Stimulated activated CD8-positive, alpha-beta memory T cell treated with anti-CD3 and anti-CD28 coated beads, Interleukin-7, amount 100 ng/mL, for 48 hours (primary cell): ENCODE measurements at regions not wholly inside any gene's neighbourhood (a gene's known extent, or its start where the extent isn't known, plus 50 kb on each side); places are given as distances from the start of the nearest gene placed in this dataset.

Experiments used
- DNase-seq, 2 donors: peaks; one replicate each; pipeline ENCODE4 v3.0.0-alpha.2; 2020; ENCODE audit warnings: low read depth in 1 of 2; ENCODE audit errors: extremely low read depth in 1 of 2

DNA sequence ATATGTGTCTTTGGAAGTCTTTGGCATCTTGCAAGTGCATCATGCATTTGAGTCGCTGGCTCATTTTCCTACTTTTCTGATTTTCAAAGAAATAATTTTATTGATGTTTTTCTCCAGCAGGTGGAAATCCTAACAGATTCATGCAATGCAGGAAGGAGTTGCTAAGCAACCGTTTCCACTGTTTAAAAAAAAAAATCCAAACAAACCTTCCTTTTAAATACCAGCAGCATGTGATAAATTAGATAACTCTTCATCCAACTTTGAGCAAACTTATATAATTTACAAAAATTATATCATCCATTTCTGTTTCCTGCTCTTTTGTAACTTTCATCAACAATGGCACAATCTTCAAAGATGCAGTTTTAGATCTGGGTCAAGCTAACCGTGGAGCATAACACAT lies 364.1 kb downstream of the MFSD1 start:
- no peak for DNase-seq

DNA sequence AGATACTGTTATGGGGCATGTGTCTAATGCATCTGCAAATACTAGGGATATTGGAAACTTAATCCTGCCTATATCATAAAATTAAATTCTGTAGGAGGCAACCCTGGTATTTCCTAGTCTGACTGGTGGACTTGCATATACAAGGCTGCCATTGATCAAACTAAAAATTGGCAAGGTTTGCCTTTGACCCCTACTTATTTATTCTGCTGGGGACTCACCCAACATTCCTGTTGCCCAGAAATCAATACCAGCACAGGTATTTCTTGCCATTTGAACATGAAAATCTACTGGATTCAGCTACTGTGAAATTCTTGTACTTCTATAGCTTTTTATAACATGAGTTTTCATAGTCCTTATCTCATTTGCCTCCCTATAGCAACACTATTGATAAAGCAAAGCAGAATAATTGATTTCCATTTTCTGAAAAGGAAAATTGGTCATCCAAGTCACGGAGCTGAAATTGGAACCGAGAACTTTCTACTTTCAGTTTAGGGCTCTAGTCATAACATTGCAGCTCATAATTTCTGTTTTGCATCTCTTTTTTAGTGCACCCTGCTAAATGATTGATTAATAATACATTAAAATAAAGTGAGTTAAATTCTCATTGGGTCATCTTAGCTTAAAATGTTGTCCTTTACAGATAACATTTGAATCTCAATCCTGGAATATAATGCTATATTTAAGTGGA lies 365.2 kb downstream of the MFSD1 start:
- no peak for DNase-seq

DNA sequence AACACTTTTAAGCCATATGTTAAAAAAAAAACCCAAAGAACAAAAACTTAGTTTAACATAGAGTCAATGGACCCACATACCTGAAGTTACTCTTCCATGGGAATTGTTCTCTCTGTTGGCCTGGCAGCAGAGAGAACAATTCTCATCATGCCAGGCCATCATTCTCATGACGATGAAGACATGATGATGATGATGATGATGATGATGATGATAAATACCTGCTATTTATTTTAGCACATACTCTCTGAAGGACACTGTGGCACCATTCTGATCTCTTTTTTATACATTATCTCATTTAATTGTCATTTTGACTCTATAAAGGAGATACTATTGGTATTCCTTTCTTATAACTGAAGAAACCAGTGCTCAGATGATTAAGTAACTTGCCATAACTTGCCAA lies 366.9 kb downstream of the MFSD1 start:
- no peak for DNase-seq

DNA sequence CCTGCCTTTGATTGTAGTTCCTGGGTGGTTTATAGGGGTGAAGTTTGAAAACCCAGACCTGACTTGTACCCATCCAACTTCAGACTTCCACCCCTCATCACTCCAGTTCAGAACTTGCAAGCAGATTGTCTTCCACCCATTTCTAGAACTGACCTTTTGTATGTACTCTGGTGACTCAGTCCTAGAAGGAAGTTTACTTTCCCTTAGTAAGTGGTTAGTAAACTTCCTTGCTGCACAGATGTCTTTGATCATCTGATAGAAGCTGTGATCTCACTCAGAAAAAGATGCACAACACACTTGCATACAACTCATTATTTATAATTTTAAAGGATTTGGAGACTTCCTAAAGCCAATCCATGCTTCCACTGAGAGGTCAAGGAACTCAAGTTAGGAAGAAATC lies 368.0 kb downstream of the MFSD1 start:
- no peak for DNase-seq

DNA sequence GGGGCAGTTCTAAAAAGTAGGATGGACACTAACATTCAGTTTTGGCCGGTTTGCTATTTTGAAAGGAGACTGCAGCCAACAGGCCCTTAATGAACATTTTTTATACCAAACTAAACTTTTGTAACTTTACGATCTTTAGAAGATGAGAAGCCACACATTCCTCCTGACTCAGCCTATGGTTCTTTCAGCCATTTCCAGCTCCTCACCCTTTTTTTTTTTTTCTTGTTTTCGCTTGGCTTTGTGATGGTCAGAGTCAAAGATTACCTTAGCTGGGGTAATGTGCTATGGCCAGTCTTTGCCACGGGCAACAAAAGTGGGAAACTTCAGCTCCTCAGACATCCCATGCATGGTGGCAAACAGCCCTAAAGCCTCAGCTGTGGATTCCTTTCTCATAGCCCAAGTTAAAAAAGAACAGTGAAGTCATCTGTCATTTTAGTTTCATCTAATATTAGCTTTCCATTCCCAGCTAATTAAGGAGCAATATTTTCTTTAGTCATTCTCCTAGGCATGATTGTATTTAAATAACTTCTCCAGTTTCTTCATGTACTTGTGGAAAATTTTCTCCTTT lies 368.7 kb downstream of the MFSD1 start:
- no peak for DNase-seq

DNA sequence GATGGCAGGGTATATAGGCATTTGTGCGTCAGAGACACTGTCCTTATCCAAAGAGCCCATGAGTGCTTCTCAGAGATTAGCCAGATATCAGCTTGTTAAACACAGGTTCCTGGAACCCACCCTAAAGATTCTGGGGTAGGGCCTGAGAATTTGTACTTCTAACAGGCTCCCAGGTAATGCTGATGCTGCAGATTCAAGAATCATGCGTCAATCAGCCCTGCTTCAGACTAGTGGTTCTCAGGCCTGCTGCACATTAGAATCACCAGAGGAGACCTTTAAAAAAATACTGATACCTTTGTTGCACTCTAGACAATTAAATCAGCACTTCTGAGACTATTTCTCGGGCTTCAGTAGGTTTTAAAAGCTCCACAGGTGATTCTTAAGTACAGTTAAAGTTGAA lies 369.5 kb downstream of the MFSD1 start:
- no peak for DNase-seq

DNA sequence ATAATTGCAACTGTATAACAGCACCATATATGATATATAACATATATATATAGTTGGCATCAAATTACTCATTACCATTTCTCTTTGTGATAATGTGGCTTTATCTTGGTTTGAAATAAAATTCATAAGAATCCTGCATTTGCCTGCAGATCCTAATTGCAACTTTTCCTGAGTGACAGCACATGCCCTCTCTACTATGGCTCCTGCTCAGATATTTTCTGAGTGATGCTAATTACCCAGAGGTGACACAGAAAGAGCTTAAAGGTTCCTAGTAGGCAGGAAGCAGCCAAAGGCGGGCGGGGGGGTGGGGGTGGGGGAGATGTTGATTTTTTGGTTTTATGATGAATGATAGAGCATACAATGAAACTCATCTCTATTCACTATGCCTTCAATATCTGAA lies 370.6 kb downstream of the MFSD1 start:
- no peak for DNase-seq

DNA sequence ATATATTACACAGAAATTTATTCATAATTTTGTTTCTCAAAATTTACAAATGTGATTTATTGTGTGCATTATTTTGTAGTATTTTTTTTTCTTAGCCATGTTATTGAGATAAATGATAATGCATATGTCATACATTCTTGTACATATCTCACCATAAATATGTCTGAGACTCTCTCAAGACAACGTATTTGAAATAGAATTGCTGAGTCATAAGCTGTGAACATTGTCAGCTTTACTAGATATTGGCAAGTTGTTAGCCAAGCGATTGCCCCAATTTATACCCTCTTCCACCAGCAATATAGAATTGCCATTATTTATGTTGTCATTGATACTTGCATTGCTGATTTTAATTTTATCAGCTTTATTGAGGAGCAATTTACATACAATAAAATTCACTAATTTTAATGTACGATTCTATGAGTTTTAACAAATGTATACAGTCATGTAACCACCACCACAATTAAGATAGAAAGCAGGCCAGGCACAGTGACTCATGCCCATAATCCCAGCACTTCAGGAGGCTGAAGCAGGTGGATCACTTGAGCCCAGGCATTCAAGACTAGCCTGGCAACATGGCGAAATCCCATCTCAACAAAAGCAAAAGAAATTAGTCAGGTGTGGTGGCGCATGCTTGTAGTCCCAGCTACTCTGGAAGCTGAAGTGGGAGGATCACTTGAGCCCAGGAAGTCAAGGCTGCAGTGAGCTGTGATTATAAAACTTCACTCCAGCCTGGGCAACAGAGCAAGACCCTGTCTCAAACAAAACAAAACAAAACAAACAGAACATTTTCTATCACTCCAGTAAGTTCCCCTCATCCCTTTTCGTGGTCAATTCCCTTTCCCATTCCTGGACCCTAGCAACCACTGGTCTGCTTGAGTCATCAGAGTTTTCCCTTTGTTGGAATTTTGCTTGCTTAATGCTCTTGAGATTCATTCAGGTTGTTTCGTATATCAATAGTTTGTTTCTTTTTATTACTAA lies 373.1 kb downstream of the MFSD1 start:
- no peak for DNase-seq

DNA sequence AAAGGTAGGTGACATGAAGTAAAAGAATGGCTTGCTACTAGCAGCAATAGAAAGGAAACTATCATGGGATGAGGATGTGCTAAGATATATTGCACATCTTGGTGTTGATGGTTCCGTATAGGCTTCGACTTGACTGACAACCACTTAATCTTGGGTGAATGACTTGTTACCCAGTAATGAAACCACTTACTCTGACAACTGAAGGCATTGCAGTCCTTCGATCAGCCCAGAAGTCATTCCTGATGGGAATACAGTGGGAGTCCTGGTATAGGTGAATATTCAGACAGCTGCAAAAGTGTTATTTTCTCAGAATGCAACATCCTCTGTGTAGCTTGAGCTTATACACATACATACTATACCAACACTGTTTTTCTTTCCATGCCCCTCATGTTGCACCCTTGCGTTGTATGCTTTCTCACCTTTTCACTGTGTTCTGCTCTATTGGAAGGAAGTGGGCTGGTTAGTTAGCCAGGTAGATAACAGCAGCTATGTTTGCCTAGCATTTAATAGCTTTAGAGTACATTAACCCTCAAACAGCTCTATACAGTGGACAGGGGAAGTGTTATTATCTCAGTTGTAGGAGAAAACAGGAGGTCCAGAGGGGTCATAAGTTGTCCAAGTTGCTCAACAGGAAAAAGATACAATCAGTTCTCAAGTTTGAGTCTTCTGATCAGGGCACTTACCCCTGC lies 376.5 kb downstream of the MFSD1 start:
- no peak for DNase-seq

DNA sequence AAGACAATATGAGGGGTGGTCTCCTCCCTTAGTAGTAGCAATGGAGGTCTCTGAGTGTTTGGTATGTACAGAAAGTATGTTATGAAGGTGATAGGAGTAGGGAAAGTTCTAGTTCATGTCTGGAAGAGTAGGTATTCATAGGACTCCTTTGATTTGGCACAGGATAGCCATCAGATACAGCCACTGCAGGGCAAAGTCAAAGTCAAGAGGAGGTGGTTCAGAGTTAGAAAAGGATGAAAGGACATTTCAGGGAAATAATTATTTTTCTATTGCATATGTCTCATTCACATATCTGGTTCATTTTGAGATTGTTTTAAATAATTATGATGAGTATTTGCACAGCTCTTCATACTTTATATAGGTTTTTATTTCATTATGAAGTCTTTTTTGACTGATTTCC lies 381.1 kb downstream of the MFSD1 start:
- no peak for DNase-seq

DNA sequence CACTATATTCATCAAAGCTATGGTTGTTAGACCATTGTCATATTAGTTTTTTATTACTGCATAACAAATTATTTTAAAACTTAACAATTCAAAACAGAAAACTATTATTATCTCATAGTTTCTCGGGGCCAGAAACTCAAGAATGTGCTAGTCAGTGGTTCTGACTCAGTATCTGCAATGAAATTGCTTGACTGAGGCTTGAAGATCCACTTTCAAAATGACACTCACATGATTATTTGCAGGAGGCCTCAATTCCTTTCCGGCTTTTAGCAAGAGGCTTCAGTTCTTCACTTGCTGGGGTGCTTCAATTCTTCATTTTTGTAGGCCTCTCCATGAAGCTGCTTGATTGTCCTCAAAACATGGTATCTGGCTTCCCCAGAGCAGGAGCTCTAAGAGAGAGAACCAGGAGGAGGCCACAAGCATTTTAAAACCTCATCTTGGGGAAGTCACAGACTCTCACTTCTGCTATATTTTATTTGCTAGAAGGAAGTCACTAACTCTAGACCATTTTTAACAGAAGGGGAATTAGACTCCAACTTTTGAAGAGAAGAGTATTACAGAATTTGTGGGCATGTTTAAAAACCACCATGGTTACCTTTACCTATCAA lies 383.7 kb downstream of the MFSD1 start:
- DNase-seq: no peak

DNA sequence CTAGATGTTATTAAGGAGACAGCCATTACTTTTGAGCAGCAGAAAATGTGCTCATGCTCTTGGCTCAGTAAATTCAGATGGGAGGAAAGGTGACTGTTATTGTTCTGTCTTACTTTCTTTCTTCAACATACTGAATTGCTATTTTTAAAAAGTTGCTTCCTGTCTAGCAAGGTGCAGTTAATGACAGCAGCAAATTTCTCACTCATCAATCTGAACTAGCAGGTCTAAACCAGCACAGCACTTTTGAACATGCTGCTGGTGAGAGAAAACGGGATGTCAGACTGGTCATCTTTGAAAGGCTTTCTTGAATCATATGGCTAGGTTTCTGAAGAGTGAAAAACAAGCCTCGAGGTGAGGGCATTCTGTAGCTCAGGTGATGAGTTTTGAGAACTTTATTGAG lies 384.7 kb downstream of the MFSD1 start:
- no peak for DNase-seq

DNA sequence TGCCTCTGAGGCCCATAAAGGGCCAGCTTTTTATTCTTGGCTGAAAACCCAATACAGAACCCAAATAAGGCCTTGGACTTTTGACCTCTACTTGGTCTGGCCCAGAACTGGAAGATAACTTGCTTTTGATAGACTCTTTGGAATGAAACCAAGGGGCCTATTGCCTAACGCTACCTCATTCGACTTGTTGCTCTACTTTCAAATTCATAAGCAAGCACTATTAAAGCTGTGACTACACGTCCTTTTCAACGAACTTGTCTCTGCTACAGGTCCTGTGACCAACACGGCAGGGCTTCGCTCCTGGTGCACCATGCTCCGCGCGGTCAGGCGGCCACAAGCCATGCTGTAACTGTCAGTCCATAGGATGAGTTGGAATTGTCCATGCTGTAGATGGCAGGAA lies 385.4 kb downstream of the MFSD1 start:
- no peak for DNase-seq

DNA sequence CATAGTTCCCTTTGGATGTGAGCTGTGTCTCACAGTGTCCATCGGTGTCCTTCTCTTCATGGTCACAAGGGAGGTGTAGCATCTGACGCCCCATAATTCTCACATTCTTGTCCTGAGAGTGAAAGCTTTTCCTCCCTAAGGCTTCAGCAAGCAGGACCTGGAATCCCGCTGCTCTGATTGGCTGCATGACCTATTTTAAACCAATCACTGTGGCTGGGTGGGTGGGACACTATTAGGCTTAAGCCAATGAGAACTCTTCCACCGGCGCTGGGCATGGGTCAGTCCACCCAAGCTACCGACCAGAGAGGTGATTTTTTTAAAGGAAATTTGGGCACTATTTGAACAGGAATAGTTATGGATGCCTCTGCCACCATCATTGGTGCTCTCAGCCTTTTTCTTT lies 385.9 kb downstream of the MFSD1 start:
- DNase-seq: no peak

DNA sequence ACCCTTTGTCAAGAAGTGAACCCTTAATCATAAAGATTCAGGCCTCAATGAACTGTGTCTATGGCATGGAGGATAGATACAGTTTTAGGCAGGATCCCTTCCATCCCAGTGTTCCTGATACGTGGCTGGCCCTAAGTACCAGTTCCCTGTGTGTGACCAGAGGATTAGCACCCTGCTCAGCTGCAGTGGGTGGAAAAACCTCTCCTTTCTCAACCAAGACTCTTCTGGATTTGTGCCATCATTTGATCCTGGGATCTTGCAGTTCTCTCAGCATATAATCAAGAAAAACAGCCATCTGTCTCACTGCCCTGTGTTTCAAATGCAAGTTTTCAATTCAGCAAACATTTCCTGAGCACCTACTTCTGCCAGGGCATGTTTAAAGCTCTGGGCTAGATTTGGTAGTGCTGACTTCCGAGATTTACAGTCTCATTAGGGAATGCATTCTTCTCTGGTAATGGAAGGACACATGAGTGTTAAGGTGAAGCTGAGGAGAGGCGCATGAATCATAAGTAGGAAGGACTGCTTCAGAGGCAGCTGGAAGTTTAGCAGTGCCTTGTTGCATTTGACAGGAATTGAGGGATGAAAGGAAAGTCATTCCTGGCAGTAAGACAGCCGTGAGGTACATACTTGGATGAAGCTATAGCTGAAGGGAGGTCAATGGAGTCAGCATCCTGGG lies 388.3 kb downstream of the MFSD1 start:
- no peak for DNase-seq

DNA sequence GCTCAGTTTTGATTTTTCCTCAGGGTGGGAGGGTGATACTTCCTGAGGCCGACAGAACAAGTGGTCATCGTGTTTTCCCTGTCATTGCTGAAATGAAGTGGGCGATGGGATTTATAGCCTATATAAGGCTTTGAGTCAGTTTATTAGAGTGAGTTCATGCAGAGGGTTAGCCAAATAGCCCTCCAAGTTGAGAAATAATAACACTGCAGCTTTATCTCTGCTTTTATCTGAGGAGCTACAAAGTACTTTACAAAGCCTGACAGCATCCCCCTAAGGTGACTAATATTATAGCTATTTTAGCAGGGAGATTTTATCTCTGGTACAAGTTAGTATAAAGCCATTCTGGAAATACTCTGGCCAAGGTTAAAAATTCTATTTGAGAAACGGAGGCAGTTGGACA lies 389.6 kb downstream of the MFSD1 start:
- no peak for DNase-seq

DNA sequence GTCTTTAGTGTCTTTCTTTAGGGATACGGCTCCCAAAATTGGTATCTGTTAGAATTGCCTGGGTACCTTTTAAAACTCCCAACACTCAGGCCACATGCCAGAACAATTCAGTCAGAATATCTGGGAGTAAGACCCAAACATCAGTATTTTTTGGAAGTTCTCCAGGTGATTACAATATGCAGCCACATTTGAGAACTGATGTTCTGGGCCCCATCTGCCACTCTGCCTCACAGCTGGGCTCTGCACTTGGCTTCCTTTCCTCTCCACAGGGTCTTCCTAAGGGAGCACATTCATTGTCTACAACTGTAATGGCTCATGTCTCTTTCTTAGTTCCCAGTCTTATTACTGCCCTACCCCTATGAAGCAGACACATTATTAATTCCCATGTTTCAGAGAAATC lies 394.5 kb downstream of the MFSD1 start:
- DNase-seq: no peak

DNA sequence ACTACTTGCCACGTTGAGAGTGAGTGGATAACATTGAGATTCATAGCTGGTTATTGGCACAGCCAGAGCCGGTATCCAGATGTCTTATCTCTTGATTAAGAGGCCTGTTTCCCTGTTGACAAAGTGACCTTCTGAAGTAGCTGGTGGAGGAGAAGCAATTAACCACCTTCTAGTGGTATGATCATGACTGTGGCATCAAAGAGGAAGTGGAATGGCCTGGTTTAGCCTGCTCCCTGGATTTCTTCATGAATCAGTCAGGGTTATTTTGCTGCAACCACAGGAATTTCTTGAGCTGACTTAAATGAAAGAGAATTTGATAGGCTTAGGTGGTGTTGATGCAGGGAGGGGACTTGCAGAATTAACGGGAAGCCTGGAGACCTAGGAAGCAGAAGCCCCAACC lies 398.3 kb downstream of the MFSD1 start:
- no peak for DNase-seq

DNA sequence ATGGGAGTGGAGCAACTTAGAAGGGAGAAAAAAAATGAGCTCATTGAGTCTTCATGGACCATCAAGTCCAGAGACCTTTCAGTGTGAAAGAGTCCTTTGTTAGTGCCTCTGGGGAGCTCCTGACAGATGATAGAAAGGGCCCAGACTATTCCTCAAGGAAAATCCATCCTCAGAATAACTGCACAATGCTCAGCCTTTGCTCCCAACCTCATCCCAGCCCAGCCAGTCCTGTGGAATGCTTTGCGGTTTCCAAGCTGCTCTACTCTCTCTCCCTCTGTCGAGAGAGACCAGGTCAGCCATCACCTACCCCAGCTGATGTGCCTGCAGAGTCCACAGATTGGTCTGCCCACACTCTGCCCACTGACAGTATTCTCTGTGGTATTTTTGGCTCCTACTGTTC lies 406.2 kb downstream of the MFSD1 start:
- DNase-seq: no peak

DNA sequence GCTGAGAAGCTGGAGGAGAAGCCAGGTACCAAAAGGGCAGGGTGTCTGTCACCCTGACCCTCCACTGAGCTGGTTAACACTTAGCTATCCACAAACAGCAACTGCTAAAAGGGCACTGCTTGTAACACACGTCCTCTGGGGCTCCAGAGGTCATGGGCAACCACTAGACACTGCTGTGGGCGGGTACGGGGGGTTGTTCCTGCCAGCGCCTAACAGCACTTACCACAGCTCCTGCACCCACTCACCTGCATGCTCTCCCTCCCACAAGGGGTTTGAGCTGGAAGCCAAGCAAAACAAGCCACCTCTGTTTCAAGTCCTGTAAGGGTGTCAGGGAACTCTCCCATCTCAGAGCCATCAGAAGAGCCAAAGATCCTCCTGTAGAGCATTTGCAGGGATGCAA lies 407.6 kb downstream of the MFSD1 start:
- no peak for DNase-seq
